CD14-positive monocyte (primary cell): ENCODE measurements at regions not wholly inside any gene's neighbourhood (a gene's known extent, or its start where the extent isn't known, plus 50 kb on each side); places are given as distances from the start of the nearest gene placed in this dataset.

Experiments
- DNase-seq, 3 donors: peaks; one replicate each; pipeline ENCODE4 v3.0.0-alpha.2; 2011 to 2022
- H2AFZ ChIP-seq: 2 replicates; pipeline ENCODE4 v1.6.0; 2012; ENCODE audit warnings: mild to moderate bottlenecking, low read depth, low read length, inconsistent platforms; ENCODE audit not compliant: insufficient read depth, poor library complexity, severe bottlenecking
- H3K27ac ChIP-seq, 2 donors: 1 replicate in 1 of 2; 2 replicates in 1 of 2; pipeline ENCODE4 v1.5.1; 2012 to 2013; ENCODE audit warnings: low read length in 2 of 2, control low read depth in 1 of 2, inconsistent platforms in 1 of 2, low read depth in 1 of 2, mild to moderate bottlenecking in 1 of 2
- H3K27me3 ChIP-seq, 2 donors: one replicate each; pipeline versions ENCODE4 v1.6.0 to v1.6.1; 2011 to 2013; ENCODE audit warnings: low read length in 2 of 2; ENCODE audit not compliant: control insufficient read depth in 2 of 2, insufficient read depth in 2 of 2
- H3K36me3 ChIP-seq, 2 donors: replicated peaks in 1 of 2; 1 replicate in 1 of 2; 2 replicates in 1 of 2; pipeline versions ENCODE4 v1.5.1 to v1.6.1; 2012 to 2013; ENCODE audit warnings: low read length in 2 of 2, control low read depth in 1 of 2, inconsistent platforms in 1 of 2, mild to moderate bottlenecking in 1 of 2; ENCODE audit not compliant: insufficient read depth in 2 of 2, control insufficient read depth in 1 of 2
- H3K4me1 ChIP-seq, 2 donors: 1 replicate in 1 of 2; 2 replicates in 1 of 2; pipeline versions ENCODE4 v1.5.1 to v1.6.1; 2012 to 2013; ENCODE audit warnings: low read length in 2 of 2, control low read depth in 1 of 2, inconsistent platforms in 1 of 2, mild to moderate bottlenecking in 1 of 2, moderate library complexity in 1 of 2; ENCODE audit not compliant: insufficient read depth in 2 of 2, control insufficient read depth in 1 of 2
- H3K4me2 ChIP-seq: replicated peaks from 2 replicates; pipeline ENCODE3; 2012; ENCODE audit warnings: low read length, moderate library complexity, mild to moderate bottlenecking; ENCODE audit not compliant: poor library complexity, severe bottlenecking; ENCODE audit errors: extremely low read depth
- H3K4me3 ChIP-seq, 3 experiments: fragments of 200-600 bp in 1 of 3; sonication (generic) in 1 of 3; replicated peaks in 1 of 3; 1 replicate in 2 of 3; 2 replicates in 1 of 3; pipeline ENCODE4 v1.5.1; 2011 to 2013; ENCODE audit warnings: low read length in 3 of 3, mild to moderate bottlenecking in 3 of 3, control low read depth in 2 of 3, low read depth in 2 of 3, inconsistent platforms in 1 of 3, moderate library complexity in 1 of 3
- H3K79me2 ChIP-seq: 2 replicates; pipeline ENCODE4 v1.6.0; 2012; ENCODE audit warnings: mild to moderate bottlenecking, control low read depth, inconsistent platforms, low read length, moderate library complexity; ENCODE audit not compliant: insufficient read depth
- H3K9ac ChIP-seq: 2 replicates; pipeline ENCODE4 v1.6.0; 2017; ENCODE audit warnings: low read length, mild to moderate bottlenecking; ENCODE audit not compliant: insufficient read depth, poor library complexity, severe bottlenecking
- H3K9me3 ChIP-seq, 2 donors: replicated peaks in 1 of 2; 1 replicate in 1 of 2; 2 replicates in 1 of 2; pipeline versions ENCODE4 v1.5.1 to v1.6.1; 2012 to 2013; ENCODE audit warnings: low read length in 2 of 2, control low read depth in 1 of 2; ENCODE audit not compliant: control insufficient read depth in 1 of 2, insufficient read depth in 1 of 2
- H4K20me1 ChIP-seq: 2 replicates; pipeline ENCODE4 v1.6.0; 2012; ENCODE audit warnings: mild to moderate bottlenecking, low read length, control low read depth, moderate library complexity; ENCODE audit not compliant: insufficient read depth
- H3K27ac Mint-ChIP-seq, 7 donors: one replicate each; pipeline ENCODE4 v1.8.0; 2020; ENCODE audit warnings: mild to moderate bottlenecking in 7 of 7, mixed read lengths in 7 of 7, moderate library complexity in 6 of 7, inconsistent platforms in 2 of 7
- H3K27me3 Mint-ChIP-seq, 3 donors: one replicate each; pipeline ENCODE4 v1.8.0; 2021 to 2022; ENCODE audit warnings: low read depth in 3 of 3, mild to moderate bottlenecking in 3 of 3, mixed read lengths in 3 of 3, moderate library complexity in 3 of 3, inconsistent platforms in 1 of 3
- H3K36me3 Mint-ChIP-seq, 2 donors: one replicate each; pipeline ENCODE4 v1.8.0; 2020; ENCODE audit warnings: mixed read lengths in 2 of 2, inconsistent platforms in 1 of 2, mild to moderate bottlenecking in 1 of 2
- H3K4me1 Mint-ChIP-seq: one replicate; pipeline ENCODE4 v1.8.0; 2020; ENCODE audit warnings: mild to moderate bottlenecking, mixed read lengths
- H3K4me3 Mint-ChIP-seq, 2 donors: one replicate each; pipeline ENCODE4 v1.8.0; 2020; ENCODE audit warnings: mild to moderate bottlenecking in 2 of 2, mixed read lengths in 2 of 2, moderate library complexity in 1 of 2
- H3K9me3 Mint-ChIP-seq, 7 donors: one replicate each; pipeline ENCODE4 v1.8.0; 2020 to 2022; ENCODE audit warnings: mixed read lengths in 7 of 7, mild to moderate bottlenecking in 6 of 7, moderate library complexity in 6 of 7, inconsistent platforms in 2 of 7
- WGBS: methylation state at CpG from one replicate; pipeline ENCODE4 v1.1.5; 2013; ENCODE audit warnings: missing lambda C conversion rate; ENCODE audit not compliant: insufficient coverage; 5-methylcytosine and 5-hydroxymethylcytosine counted together
- intact Hi-C, 2 donors: fragments of 100-400 bp; cut with micrococcal nuclease; formaldehyde crosslinking; loops; one replicate each; pipeline versions ENCODE4 v1.15.0 to v1.15.1; 2023
- TF ChIP-seq, protein P1 (sequence below): fragments of 200-600 bp; IDR thresholded peaks from one replicate; pipeline ENCODE4 v1.8.0; 2022; ENCODE audit warnings: antibody characterized with exemption, mild to moderate bottlenecking

DNA sequence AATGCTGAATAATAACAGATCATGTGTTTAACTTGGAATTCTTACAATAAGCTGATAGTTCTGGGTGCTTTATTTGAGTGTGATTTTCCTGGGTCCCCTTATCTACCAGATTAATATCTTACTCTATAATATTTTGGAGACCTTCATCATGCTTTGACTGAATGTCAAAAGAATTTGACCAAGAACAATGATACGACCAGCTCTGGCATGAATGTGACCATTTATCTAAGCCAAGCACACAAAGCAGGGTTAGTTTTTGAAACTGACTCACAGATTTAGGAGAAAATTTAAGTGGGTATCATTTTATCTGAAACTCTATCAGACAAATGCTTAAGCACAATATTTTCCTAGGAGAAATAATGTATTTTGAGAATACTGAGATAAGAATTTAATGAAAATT lies 677.0 kb downstream of the NYAP2 start:
- TF ChIP-seq, protein P1, sequence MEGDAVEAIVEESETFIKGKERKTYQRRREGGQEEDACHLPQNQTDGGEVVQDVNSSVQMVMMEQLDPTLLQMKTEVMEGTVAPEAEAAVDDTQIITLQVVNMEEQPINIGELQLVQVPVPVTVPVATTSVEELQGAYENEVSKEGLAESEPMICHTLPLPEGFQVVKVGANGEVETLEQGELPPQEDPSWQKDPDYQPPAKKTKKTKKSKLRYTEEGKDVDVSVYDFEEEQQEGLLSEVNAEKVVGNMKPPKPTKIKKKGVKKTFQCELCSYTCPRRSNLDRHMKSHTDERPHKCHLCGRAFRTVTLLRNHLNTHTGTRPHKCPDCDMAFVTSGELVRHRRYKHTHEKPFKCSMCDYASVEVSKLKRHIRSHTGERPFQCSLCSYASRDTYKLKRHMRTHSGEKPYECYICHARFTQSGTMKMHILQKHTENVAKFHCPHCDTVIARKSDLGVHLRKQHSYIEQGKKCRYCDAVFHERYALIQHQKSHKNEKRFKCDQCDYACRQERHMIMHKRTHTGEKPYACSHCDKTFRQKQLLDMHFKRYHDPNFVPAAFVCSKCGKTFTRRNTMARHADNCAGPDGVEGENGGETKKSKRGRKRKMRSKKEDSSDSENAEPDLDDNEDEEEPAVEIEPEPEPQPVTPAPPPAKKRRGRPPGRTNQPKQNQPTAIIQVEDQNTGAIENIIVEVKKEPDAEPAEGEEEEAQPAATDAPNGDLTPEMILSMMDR, result no peak
- intact Hi-C loops, result no loop called here
- peaks cover 8% of the 10 kb centered on the region for H3K4me1 Mint-ChIP-seq
- H3K9me3 ChIP-seq, result no peaks in the 10 kb centered on the region
- H3K4me2 ChIP-seq, result no peak overlapping the region
- no peak for DNase-seq
- H3K79me2 ChIP-seq, result no peaks in the 10 kb centered on the region
- no peak overlapping the region for H3K4me3 Mint-ChIP-seq
- no peaks in the 10 kb centered on the region for H3K27me3 ChIP-seq
- H3K4me3 ChIP-seq, result no peak overlapping the region
- peaks cover 0 to 2% of the 10 kb centered on the region in 2 donors for H3K36me3 Mint-ChIP-seq
- H3K27me3 Mint-ChIP-seq, result no peaks in the 10 kb centered on the region
- H3K27ac Mint-ChIP-seq, result no peak overlapping the region
- H2AFZ ChIP-seq, result no peak overlapping the region
- H3K4me1 ChIP-seq, result peaks cover 4 to 6% of the 10 kb centered on the region in 2 donors
- H3K9ac ChIP-seq, result no peak overlapping the region
- H3K9me3 Mint-ChIP-seq, result peaks cover 0 to 7% (median 3%) of the 10 kb centered on the region in 7 donors
- no peaks in the 10 kb centered on the region for H4K20me1 ChIP-seq
- no peak overlapping the region for H3K27ac ChIP-seq
- WGBS, result no CpG with 5 or more reads among the region's 1 CpG
- no peaks in the 10 kb centered on the region for H3K36me3 ChIP-seq

DNA sequence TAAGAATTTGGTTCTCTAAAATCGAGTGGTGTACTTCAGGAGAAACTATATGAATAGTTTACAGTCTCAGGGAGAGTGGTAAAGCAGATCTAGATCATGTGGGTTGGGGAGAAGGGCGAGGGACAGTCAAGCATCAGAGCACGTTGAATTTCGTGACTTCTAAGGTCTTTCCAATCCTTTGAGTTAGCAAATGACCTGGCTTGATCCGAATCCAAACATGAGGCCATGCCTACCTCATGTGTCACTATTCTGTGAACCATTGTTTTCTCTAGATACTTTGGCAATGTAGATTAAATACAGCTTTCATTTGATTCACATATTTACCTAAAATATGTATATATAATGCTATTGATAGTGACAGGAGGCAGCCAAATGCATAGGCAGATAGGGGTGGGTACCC lies 674.9 kb downstream of the NYAP2 start:
- Histone ChIP-seq H3K4me2 (no peak overlapping the region), H4K20me1 (no peaks in the 10 kb centered on the region), H3K27ac (no peak overlapping the region), H3K36me3 (no peaks in the 10 kb centered on the region), H3K9me3 (peaks cover 0 to 6% of the 10 kb centered on the region in 2 donors), H3K9ac (no peak overlapping the region), H3K79me2 (no peaks in the 10 kb centered on the region), H3K4me3 (no peak overlapping the region), H3K27me3 (no peaks in the 10 kb centered on the region), H2AFZ (no peak overlapping the region), H3K4me1 (peaks cover 4 to 6% of the 10 kb centered on the region in 2 donors)
- DNase-seq, result no peak
- Mint-ChIP-seq H3K36me3 (peaks cover 0 to 2% of the 10 kb centered on the region in 2 donors), H3K4me1 (peaks cover 8% of the 10 kb centered on the region), H3K9me3 (peaks cover 6 to 16% (median 9%) of the 10 kb centered on the region in 7 donors), H3K27me3 (peaks cover 0 to 2% (median 0%) of the 10 kb centered on the region in 3 donors), H3K4me3 (no peak overlapping the region), H3K27ac (no peak overlapping the region)
- TF ChIP-seq, protein P1, result no peak
- intact Hi-C loops, result no loop called here
- 76% methylated on average over 2 of the region's 5 CpGs for WGBS
